ENCODE measurements at regions not wholly inside any gene's neighbourhood (a gene's known extent, or its start where the extent isn't known, plus 50 kb on each side); places are given as distances from the start of the nearest gene placed in this dataset.
A peak's percentile ranks its signal among the peaks of the same experiment; 100 is the strongest.
"Not testable (repeated sequence)": the region's sequence is repeated elsewhere in the genome, so short reads cannot be mapped to it uniquely, and the experiment has no call there.

DNA sequence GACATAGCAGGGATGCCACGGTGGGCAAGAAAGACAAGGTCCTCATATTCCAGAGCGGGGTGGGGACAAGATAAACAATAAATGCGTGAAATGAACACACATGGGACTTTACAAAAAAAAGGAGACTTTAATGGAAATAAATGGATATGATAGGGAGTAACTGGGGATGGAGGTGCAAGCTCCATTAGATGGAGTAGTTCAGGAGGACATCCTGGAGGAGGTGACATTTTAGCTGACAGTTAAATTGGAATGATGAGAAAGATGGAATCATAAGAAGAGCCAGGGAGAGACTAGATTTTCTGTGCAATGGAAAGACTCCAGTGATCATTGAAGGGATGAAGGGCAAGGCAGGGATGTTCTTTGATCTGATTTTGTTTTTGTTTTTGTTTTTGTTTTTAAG lies 83.6 kb upstream of the MYL10 start:
- no peak for DNase-seq

DNA sequence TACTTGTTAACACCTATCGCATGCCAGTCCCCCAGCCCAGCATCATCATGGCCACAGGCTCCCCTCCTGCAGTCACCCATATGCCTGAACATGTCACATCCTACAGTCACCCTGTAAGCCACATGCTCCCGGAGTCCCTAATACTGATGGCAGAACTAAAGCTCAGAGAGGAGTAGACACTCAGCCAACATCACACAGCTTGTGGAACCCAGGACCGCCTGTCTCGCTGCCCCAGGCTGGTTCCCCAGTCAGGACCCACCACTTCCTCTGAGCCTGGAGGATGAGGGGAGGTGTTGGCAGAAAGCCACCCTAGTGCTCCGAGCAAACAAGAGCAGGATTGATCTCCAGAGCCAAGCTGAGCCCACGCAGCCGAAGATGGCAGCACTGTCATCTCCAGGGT lies 85.0 kb upstream of the MYL10 start:
- no peak for DNase-seq

DNA sequence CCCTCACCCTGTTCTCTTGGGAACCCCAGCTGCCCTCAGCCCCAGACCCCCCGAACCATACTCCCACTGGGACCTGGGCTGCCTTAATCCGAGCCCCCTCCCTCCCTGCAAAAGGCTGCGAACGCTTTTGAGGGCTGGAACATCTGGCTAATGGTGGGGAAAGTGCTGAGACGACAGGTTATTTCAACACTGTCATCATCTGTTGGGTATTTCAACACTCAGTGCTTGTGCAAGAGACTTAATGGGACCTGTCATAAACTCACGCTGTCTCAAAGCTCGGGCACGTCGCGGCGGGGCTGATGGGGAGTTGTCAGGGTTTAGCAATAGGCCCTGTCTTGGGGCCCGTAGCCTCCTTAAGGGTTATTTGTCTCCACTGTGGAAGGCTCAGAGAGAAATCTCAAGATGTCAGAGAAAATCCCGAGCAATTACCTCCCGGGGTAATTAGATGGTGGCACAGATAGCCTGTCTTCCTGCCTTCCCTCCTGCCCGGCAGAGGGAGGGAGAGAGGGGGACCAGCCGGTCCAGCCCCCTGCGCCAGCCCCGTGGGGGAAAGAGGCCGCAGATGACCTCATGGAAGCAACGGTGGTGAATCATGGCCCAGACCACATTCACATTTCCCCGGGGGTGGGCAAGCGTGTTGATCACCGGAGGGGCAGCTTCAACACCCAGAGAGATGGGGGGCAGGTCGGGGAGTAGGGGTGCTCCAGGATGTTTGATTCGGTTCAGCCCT lies 88.7 kb upstream of the MYL10 start:
- DNase-seq: peak; percentile 14

DNA sequence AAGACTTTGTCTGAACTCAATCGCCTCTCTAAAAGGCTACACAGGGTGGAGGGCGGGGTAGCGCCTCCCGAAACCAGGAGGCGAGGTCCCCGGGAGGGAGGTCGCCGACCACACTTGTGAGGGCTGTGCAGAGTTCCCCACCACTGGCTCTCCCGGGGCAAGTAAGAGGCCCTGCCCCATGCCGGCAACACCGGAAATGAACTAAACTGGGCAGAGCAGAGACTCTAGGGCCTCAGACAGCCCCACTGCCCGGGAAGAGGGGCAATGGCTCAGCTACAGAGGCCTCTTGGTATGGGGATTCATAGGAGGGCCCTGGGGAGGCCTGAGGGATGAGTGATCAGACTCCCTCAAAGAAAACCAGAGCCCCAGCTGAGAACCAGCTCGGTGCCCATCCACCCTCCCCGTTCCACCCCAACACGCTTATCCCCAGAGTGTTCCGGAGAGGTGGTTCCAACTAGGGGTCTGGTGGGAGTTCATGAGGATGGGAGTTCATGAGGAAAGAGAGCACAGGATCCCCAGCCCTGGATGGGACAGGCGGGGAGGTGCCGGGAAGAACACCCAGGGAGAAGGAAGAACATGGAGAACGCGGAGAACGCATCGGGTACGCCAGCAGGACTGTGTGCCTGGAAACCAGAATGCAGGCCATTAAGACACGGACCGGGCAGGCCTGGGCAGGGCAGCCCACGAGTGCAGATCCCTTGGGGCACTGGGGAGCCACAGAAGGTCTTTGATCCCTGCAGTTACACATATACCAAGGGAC lies 89.4 kb upstream of the MYL10 start:
- no peak for DNase-seq

DNA sequence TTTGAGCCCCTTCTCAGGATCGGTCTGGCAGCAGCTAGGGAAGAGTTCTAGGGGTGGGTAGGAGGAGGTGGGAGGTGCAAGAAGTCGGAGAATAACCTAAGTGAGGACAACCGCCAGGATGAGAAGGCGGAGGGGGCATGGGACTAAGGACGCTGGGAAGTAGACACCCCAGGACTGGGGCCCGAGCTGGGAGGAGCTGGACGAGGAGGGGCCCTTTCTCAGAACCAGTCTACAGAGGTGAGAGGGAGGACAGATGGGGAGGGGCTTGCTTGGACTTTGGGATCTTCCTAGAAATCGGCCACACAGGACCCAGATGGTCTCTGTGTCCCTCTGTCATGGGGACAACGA lies 90.0 kb upstream of the MYL10 start:
- no peak for DNase-seq

DNA sequence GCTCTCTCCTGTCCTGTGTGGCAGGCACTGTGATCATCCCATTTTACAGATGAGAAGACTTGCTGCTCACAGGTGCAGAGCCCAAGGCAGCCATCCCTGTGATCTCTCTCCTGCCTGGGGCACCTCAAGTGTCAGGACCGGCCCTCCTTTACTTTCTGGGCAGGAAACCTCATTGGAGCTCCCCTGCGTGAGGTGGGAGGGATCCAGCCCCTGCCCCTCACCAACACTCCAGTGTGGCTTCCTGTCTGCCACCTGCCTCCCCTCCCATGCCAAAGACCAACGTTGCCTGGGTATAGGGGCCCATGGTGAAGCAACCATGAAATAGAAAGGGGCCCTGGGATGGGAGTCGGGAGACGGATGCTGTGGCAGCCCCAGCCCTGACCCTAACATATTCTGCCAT lies 91.2 kb upstream of the MYL10 start:
- no peak for DNase-seq

DNA sequence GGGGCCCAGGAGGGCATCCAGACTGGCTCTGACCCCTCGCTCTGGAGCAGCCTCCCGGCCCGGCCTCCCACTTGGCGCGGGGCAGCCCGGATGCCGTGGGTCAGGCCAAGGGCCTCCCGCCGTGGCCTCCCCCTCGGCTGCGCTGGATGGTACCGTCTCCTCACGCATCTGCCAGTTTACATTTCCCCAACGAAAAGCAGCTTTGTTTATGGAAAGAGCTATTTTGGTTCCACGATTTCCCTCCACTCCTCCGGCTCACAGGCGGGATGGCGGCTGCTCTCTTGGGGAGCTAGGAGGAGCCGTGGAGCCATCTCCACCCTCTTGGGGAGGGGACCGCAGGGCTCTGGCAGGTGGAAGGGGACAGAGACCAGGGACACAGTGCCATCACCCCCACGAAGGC lies 93.2 kb upstream of the MYL10 start:
- no peak for DNase-seq

DNA sequence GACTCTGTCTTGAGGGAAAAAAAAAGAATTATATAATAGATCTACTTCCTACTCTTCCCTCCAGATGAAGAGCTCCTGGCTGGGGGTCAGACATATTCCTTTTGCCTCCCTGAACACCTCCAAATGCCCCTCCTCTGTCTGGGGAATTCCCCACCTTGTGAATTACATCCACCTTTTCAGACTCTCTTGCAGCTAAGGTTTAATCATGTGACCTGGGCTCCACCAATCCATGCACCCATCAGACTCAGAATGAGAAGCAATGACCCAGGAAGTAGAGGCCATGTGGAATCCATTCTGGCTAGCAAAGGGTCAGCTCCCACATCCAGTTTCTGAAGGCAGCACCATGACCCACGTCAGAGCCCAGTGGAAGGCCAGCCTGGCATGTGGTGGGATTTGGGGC lies 93.6 kb upstream of the CUX1 start:
- DNase-seq: no peak

DNA sequence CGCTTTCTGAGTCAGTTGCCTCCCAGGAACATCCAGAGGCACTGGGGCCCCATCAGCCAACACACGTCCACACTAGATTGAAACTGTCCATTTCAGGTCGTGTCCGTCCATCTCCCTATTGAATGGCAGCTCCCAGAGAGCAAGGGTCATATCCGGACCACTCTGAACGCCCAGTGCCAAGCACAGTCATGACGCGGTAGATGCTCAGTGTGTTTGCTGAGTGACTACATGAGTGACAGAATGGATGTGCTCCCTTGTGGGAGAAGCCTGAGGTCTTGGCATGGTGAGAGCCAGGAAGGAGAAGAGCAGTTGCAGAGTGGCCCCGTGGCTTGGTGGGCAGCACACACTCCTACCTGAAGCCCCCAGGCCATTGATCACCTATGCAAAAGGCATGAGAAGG lies 92.5 kb upstream of the CUX1 start:
- no peak for DNase-seq

DNA sequence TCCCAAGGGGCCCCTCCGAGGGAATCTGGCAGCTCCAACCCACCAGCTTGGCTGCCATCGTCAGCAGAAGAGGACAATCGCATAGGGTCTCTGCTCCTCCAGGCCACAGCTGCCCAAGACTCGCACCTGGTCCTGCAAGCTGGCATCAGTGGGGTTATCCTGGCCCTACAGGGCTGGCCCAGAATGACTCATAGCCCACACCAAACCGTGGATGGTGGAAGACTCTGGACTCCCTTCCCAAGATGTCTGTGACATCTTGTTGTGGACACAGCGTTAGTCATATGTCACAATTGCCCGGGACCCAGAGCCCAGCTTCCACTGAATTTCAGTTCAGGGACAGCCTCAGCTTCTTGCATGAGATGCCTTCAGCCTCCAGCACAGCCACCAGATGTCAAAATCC lies 91.5 kb upstream of the CUX1 start:
- DNase-seq: no peak

DNA sequence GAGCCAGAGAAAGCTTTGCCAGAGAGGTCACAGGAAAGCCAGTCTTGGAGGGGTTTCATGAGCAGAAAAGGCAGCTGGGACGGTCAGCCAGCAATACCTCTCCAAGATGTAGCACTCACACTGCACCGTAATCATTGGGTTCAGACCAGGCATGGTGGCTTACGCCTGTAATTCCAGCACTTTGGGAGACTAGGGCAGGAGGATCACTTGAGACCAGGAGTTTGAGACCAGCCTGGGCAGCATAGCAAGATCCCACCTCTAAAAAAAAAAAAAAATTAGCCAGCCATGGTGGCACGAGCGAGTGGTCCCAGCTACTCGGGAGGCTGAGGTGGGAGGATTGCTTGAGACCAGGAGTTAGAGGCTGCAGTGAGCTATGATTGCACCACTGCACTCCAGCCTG lies 90.2 kb upstream of the CUX1 start:
- DNase-seq: no peak

DNA sequence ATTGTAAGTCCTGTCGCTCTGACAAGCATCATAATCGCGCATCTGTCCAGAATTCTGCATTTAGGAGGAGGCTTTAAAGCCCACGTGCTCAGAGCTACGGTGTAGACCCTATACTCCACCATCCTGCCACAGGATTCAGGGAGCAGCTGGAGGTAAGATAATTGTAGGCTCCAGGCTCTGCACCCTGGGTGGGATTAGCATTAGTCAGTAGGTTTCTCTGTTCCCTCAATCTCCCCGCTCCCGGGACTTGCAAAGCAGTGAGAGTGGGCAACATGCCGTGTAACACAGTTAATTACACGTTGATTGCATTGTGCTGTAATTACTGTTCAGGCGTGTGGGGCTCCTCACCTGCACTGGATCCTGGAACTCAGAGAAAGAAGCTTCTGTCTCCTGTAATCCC lies 89.3 kb upstream of the CUX1 start:
- no peak for DNase-seq

DNA sequence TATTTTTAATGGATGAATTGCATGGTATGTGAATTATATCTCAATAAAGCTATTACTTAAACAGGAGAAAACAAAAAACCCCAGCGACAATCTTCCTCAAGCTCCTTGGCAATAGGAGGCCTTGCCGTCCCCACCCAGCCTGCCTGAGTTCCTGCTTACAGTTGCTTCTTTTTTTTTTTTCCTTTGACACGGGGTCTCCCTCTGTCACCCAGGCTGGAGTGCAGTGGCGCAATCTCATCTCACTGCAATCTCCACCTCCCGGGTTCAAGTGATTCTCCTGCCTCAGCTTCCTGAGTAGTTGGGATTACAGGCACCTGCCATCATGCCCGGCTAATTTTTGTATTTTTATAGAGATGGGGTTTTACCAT lies 88.6 kb upstream of the CUX1 start:
- DNase-seq: not testable (repeated sequence)

DNA sequence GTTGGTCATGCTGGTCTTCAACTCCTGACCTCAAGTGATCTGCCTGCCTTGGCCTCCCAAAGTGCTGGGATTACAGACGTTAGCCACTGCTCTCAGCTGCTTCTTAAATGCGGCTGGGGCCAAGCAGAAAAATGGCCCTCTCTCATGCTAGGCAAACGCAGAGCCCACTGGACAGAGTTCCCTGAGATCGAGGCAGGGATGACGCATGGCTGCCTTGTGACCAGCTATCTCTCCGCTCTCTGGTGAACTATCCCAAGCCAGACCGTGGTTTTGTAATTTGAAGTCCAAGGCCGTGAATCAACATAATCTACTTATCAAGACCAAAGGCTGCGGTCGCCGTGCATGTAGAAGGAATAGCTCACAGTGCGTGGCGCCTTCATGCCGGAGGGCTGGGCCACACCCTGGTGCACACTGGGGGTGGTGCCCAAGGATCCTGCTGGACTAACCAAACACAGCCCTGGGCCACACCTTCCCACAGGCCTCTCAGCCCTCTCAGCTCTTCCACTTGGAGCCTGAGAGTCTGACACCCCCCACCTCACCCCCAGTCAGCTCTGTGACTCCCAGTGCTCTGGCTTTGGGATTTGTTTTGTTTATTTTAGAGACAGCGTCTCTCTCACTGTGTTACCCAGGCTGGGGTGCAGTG lies 88.1 kb upstream of the CUX1 start:
- no peak for DNase-seq

DNA sequence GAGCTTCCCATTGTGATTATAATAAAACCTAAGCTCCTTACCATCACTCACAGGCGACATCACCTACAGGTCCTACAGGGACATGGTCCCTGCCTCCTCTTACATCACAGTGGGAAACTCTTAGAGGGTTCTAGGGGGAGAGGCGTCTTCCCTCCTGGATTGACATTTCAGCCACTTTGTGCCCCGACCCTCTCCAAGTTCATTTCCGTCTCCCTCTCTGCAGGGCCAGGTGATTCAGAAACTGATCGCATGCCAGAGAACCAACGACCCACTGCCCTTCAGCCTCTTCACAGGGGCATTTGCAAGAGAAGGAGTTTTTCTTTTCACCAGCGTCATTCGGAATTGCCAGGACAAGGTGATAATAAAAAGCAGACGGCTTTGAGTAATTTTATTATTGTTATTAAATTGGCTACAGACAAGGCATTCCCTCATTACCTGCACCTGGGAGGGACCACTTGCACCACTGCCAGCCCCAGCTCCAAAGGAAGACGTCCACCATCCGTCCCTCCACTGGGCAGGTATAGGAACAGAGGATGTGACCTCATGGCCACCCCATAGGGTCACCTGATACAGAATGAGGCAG lies 85.8 kb upstream of the CUX1 start:
- DNase-seq: no peak

DNA sequence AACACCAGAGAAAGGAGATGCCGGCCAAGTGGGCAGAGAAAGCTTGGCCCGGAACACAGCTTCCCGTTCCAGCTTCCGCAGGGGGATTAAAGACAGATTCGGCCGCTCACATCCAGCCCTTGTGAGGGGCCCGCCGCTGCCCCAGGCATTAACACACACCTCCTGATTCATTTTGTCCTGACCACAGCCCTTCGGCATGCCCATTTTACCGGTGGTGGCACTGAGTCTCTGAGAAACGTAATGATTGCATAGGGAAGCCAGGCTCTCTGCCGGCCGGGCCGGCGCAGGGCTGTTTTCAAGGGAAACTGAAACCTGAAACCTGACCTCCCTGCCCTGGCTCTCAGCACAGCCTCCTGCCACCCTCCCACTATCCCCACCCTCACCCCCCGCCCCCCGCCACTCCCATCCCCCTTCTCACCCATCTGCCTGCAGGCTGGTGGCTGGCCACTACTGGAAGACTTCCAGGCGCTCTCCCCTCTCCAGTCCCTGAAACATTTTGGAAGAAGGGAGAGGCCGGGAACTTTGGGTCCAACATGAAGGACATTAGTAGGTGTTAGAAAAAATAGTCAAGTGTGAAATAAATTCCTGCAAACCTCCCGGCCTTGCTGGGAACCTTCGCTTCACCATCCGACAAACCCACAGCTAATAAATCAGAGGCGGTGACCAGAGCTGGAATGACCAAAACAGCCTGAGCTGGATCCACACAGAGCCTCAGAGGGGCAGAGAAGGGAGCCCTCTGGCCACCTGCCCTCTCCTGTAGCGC lies 83.5 kb upstream of the CUX1 start:
- DNase-seq: no peak

DNA sequence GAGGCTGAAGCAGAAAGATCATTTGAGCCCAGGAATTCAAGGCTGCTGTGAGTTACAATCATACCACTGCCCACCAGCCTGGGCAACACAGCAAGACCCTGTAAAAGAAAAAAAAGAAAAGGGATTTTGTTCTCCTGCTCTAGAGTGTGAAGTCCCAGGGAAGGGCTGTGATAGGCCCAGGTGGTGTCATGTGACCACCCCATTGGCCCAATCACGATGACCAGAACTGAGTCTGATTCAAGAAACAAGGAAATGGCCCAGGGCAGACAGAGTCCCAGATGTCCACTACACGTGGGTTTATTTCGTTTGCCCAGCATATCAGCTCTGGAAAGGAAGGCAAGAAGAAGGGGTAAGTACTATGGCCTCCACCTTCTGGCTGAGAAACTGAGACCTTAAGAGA lies 81.3 kb upstream of the CUX1 start:
- no peak for DNase-seq

DNA sequence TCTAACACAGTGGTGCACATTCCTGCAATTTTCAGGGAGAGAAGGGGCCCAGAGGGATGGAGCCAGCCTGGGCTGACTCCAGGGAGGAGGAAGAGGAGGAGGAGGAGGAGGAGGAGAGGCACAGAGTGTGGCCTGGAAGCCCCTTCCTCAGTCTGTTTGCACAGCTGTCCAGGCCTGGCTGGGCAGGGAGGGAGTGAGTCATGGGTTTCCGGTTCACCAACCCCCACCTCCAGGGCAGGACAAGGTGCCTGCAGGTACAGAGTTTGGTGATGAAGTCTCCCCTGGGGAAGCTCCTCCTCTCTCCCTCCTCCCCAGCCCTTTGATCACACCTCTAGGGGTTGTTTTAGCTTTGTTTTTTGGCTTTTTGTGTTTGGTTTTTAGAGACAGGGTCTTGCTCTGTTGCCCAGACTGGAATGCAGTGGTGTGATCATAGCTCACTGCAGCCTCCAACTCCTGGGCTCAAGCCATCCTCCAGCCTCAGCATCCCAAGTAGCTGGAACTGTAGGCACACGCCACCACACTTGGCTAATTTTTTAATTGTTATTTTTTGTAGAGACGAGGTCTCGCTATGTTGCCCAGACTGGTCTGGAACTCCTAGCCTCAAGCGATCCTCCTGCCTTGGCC lies 77.5 kb upstream of the CUX1 start:
- no peak for DNase-seq

DNA sequence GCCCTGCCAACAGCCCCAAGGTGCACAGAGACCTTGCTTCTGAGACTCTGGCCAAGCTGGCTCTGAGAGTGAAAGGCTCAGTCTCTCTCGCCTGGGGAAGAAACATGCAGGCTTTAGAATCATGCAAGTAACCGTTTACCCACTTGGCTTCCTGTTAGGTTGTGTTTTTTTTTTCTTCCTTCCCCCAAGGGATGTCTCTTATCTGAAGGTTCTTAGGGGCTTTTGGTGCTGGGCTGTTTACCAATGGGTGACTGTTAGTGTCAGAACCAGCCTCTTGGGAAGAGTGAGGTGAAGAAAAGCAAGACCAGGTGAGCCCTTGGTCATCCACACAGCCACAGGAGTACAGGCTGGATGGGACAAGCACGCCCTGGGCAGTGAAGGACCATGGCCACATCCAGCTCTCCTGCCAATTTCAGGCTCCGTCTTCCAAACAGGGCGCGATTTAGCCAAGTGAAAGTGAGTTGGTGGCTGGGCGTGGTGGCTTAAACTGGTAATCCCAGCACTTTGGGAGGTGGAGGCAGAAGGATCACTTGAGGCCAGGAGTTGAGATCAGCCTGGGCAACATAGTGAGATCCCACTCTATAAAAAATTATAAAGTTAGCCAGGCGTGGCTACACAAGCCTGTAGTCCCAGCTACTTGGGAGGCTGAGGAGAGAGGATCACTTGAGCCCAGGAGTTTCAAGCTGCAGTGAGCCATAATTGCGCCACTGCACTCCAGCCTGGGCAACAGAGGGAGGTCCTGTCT lies 76.3 kb upstream of the CUX1 start:
- no peak for DNase-seq

DNA sequence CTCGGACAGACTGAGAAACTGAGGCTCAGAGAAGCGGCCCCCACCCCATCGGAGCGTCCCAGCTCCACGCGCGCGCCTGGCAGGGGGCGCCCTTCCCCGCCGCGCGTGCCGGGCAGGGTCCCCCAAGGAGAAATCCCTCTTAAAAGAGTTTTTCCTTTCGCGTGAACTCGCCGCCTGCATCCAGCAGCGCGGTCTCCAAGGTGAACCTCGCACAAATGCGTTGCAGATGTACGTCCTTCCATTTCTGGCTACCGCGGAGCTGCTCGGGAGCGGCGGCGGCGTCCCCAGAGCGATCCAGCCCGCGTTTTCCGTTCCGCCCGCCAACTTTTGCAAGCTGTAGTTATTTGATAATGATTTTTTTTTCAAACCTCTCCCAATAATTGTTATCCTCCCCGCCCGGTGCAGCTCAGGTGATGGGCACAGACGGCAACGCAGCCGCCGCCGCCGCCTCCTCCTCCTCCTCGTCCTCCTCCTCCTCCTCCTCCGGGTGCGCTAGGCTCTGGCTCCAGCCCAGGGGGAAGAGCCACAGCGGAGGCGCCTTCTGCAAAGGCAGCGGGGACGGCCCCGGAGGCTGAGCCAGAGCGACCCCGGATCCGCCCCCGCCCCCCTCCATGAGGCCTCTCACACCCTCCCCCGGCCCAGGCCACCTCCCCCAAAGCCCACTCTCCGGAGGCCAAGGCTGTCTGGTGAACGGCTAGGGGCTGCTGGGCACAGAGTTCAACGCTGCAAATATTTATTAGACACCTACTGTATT lies 74.0 kb upstream of the CUX1 start:
- peak; percentile 71 for DNase-seq

DNA sequence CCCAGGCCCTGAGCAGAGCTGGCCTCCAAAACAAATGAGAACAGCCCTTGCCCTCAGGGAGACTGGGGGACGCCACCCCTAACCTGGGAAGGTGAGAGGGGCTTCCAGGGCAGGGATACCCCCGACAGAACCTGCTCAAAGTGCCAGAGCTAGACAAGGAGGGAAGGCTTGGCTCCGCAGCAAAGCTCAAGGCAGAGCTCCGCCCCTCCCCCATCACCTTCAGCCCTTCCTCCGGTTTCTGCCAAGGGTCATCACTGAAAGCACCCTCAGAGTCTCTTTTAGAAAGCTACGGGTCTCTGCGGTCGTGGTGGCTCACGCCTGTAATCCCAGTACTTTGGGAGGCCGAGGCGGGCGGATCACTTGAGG lies 73.4 kb upstream of the CUX1 start:
- DNase-seq: no peak

Data from CD4-positive, alpha-beta T cell treated with Interleukin-12 subunit alpha and Interleukin-12 subunit beta, for 1 hour (primary cell).